Stimulated activated CD4-positive, alpha-beta T cell treated with anti-CD3 and anti-CD28 coated beads, Interleukin-12 subunit alpha, Interleukin-12 subunit beta, amount 100 ng/mL, for 48 hours (primary cell): ENCODE measurements at regions not wholly inside any gene's neighbourhood (a gene's known extent, or its start where the extent isn't known, plus 50 kb on each side); places are given as distances from the start of the nearest gene placed in this dataset.
"Not testable (repeated sequence)": the region's sequence is repeated elsewhere in the genome, so short reads cannot be mapped to it uniquely, and the experiment has no call there.

ENCODE experiments used
- DNase-seq, 3 donors: peaks; one replicate each; pipeline ENCODE4 v3.0.0-alpha.2; 2020; ENCODE audit warnings: low read depth in 2 of 3, low spot score in 1 of 3

GRCh38 chr4:32864713-32865351 is 2144.7 kb downstream of the PCDH7 start:
- no peak for DNase-seq

- DNase-seq: no peak
Measured at GRCh38 chr4:32876546-32876945, 2156.4 kb downstream of the PCDH7 start.

GRCh38 chr4:32879913-32880312 is 2159.7 kb downstream of the PCDH7 start:
- DNase-seq: no peak

GRCh38 chr4:32884198-32884597 is 2164.0 kb downstream of the PCDH7 start:
- DNase-seq: no peak

- no peak for DNase-seq
Measured at GRCh38 chr4:32890398-32890797, 2170.2 kb downstream of the PCDH7 start.

- DNase-seq: no peak
Measured at GRCh38 chr4:32909053-32909452, 2188.9 kb downstream of the PCDH7 start.

- no peak for DNase-seq
Measured at GRCh38 chr4:32909736-32910135, 2189.6 kb downstream of the PCDH7 start.

GRCh38 chr4:32917586-32917985 is 2197.4 kb downstream of the PCDH7 start:
- no peak for DNase-seq

- DNase-seq: no peak
Measured at GRCh38 chr4:32929796-32930699, 2209.9 kb downstream of the PCDH7 start.

- DNase-seq: no peak
Measured at GRCh38 chr4:32930700-32931099, 2210.5 kb downstream of the PCDH7 start.

GRCh38 chr4:32931475-32931874 is 2211.3 kb downstream of the PCDH7 start:
- DNase-seq: no peak

- no peak for DNase-seq
Measured at GRCh38 chr4:32932156-32932555, 2212.0 kb downstream of the PCDH7 start.

GRCh38 chr4:32939222-32939621 is 2219.1 kb downstream of the PCDH7 start:
- not testable (repeated sequence) for DNase-seq

- no peak for DNase-seq
Measured at GRCh38 chr4:32950866-32951265, 2230.7 kb downstream of the PCDH7 start.

- no peak for DNase-seq
Measured at GRCh38 chr4:32958586-32958985, 2238.4 kb downstream of the PCDH7 start.

- no peak for DNase-seq
Measured at GRCh38 chr4:32962100-32962499, 2241.9 kb downstream of the PCDH7 start.

GRCh38 chr4:32985256-32985655 is 2265.1 kb downstream of the PCDH7 start:
- DNase-seq: no peak

GRCh38 chr4:32986236-32986635 is 2266.1 kb downstream of the PCDH7 start:
- DNase-seq: no peak

- no peak for DNase-seq
Measured at GRCh38 chr4:32987111-32987510, 2266.9 kb downstream of the PCDH7 start.

- DNase-seq: no peak
Measured at GRCh38 chr4:32988165-32988811, 2268.1 kb downstream of the PCDH7 start.

- DNase-seq: no peak
Measured at GRCh38 chr4:32991663-32992062, 2271.5 kb downstream of the PCDH7 start.
